Eye (tissue), 1 donor: ENCODE measurements at regions not wholly inside any gene's neighbourhood (a gene's known extent, or its start where the extent isn't known, plus 50 kb on each side); places are given as distances from the start of the nearest gene placed in this dataset.
"Not testable (repeated sequence)": the region's sequence is repeated elsewhere in the genome, so short reads cannot be mapped to it uniquely, and the experiment has no call there.

ENCODE experiments used
- DNase-seq: peaks from one replicate; pipeline ENCODE4 v3.0.0-alpha.2; 2015

DNA sequence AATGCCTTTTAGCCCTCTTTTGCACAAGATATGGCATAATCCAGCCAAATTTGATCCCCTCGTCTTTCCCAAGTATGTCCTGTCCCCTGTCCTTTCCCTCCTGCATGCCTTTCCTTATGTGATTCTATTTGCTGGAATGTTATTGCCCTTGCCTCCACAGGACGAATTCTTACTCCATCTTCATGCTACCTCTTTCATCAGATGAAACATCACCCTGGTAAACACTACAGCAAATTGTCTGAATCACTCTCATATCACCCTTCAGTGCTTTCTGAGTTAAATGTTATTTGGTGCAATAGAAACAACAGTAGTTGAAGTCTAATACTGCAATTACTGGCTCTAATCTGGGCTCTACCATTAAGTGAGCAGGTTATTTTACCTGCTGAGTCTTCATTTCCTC, 52.2 kb upstream of the FAT1 start:
- DNase-seq = no peak

DNA sequence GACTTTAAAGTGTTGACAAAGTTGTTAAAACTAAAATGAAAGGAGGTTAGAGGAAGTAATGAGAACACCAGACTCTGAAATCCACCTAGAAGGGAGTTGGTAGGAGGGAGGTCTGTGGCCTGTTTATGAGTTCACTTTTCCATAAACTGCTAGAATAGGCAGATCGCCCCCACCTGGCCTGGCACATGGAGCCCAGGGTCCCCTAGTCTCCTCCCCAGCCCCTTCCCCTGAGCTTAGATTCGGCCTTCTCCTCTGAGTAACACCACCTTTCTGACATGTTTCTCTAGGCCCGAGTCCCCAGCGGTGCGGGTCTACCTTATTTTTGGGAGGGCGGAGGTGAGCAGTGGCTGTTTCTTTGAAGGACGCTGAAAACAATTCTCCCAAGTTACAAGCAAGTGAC, 54.5 kb upstream of the FAT1 start:
- DNase-seq = no peak

DNA sequence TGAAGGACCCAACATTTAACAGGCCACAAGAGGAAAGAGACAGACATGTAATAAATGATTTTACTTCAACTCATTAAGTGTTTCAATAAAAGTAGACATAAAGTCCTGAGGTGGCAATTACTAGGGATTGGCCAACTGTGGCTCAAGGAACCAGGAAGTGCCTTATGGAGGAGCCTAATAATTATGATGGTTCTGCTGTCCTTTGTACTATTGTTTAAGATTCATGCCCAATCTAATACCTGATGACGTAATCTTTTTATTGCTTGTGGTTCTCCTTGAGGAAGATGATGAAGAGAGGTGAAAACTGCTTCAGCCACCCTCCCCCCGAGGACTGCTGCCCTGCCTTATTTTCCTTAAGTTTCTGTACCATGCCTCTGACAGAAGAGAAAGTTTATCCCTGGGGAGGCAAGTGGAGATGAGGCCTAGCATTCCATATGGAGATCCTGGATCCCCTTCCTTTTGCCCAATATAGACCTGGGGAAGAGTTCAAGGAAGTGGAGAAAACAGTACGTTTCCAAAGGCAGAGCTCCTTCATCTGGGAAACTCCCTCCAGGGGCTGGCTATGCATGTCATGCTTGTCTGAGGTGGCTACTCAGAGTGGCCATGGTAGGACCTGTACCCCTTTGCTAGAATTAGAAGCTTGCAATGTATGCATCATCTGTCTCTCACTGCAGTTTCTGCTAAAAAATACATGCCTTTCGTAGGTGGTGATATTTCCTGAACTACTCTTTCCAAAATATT, 56.8 kb upstream of the FAT1 start:
- DNase-seq = no peak

DNA sequence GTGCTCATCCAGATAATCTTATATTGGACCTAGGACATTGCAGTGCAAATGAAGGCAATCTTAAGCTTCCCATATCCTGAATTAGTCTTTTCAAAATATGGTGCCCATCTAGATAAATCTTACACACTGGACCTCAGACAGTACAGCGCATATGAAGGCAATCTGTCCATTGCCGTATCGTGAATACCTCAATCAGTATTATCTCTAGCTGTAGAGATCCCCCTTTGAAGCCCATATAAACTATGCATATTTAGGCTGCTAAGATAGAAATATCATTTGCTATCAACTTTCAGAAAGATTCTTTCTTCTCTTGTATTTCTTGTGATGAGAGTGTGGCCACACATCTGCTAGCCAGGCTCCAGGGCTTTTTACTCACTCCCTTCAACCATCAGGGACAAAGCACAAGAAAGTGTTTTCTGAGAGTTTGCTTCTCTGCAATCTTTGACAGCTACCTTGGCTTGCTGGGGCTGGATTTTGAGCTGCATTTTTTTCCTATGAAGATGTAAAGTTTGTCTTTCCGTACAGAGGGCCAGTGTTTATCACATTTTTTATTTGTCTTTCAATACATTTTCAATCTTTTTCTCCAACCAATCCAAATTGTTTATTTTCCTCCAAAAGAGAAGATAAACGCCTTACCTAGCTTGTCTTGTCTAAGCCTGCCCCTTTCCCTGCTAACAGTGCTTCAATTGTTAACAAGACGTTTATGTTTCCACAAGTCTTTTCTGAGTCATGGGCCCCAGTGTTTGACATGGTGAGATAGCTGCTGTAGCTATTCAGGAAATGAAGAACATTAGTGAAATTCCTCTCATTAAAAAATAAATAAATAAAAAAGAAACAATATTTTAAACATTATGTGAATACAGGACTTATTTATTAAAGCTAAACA, 57.6 kb upstream of the FAT1 start:
- peak; percentile 27 for DNase-seq

DNA sequence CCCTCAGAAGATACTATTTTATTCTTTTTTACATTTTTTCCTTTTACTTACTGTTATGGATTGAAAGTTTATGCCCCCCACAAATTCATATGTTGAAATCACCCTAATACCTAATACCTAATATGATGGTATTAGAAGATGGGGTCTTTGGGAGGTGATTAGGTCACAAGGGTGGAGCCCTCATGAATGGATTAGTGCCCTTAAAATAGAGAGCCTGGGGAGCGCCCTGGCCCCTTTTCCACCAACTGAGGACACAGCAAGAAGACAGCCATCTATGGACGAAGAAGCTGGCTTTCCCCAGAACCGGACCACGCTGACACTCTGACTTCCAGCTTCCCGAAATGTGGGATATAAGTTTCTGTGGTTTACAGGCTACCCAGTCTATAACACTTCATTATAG, 58.6 kb upstream of the FAT1 start:
- DNase-seq = no peak

DNA sequence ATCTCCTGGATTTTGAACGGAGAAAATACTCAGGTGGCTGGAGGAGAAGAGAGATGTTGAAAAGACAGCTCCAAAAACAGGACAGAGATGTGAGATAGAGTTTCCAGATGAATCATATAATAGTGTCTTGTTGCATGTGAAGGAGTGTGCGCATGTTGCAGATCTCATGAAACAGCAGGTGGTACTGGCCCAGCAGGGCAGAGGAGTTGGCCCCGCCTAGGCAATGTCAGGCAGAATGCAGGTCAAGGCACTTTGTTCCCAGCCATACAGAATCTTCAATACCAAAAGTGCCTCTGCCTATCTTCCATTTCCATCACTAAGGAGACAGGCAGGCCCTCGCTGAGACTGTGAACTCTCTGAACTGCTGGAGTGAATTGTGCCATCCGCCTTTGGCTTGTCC, 63.9 kb upstream of the FAT1 start:
- no peak for DNase-seq

DNA sequence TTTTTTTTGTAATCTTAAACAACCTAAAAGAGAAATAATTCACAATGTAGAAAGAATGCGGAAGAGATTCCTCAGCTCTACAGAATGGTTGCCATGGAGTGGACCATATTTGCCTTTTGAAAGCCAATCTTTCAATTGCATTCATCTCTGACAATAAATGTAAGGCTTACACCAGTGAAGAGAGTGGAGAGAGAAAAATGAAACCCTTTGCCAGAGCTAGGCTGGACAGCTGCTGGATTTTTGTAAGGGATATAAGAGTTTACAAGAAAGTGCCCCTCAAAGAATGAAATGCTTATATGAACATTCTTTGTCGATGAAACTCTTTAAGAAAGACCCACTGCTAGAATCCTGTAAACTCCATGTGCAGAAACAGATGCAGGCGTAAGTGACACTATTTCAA, 66.0 kb upstream of the FAT1 start:
- peak; percentile 17 for DNase-seq

DNA sequence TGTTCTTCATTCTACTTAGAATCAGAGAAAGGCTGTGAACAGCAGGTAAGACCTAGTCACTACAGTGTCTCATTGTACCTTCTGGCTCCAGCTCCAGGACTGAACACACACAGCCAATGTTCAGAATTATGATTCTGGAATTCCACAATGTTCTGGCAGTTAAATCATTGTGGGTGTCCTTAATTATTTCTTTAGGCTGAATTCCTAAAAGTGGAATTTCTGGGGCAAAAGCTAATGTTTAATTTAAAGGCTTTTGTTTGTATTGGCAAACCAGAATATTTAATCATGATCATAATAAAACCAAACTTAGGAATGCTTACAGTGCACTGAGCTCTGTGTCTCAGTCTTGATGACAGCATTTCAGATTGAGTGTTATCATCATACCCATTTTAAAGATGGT, 67.0 kb upstream of the FAT1 start:
- DNase-seq = no peak

DNA sequence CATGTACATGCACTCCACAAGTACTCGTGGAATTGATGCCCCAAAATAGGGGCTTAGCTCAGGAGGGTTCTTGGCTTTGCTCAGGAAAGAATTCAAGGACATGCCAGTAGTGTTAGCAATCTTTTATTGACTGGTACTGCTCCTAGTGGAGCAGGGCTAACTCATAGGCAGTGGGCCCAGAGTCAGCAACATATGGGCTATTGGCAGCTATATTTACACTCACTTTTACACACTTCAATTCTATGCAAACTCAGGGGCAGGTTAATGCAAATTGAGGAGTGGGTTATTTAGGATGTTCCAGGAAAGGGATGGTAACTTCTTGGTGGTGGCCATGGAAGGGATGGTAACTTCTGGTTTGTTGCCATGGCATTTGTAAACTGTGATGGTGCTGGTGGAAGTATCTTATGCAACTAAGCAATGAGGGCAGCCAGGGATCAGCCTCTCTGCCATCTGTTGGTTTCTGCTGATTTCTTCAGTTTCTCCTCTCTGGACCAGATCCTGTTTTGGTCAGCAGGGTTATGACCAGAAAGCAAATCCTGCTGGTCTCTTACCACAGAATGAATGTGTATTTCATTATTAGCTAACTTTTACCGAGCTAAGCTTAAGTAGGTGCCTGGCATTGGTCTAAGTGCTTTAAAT, 69.2 kb upstream of the FAT1 start:
- no peak for DNase-seq

DNA sequence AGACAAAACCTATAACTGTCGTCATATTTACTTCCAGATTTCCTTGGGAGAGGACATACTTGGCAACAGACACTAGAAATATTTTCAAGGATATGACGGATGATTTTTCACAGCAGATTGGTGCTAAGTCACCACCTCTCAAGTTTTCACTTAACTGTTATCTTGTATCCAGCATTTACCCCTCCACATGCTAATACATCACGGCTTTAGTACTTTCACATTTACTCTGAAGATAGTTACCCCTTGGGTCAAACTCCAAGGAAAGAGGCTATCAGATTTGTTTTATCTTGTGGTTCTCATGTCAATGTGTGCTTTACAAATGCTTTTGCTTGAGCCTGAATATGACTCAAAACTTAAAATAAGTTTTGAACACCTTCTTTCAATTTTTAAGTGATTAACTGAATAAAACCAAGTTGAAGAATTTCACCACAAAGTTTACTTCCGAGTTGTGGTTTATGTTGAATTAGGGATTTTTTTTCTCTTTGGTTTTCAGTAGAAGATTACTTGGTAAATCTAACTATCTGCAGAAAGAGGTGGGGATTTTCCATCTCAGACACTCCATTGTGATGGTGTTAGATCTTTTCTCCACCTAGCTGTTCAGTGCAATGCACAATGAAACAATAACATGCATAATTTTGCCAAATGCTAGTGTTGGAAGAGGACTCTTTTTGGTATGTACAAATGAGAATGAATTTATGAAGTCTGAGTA, 75.4 kb upstream of the FAT1 start:
- DNase-seq = no peak

DNA sequence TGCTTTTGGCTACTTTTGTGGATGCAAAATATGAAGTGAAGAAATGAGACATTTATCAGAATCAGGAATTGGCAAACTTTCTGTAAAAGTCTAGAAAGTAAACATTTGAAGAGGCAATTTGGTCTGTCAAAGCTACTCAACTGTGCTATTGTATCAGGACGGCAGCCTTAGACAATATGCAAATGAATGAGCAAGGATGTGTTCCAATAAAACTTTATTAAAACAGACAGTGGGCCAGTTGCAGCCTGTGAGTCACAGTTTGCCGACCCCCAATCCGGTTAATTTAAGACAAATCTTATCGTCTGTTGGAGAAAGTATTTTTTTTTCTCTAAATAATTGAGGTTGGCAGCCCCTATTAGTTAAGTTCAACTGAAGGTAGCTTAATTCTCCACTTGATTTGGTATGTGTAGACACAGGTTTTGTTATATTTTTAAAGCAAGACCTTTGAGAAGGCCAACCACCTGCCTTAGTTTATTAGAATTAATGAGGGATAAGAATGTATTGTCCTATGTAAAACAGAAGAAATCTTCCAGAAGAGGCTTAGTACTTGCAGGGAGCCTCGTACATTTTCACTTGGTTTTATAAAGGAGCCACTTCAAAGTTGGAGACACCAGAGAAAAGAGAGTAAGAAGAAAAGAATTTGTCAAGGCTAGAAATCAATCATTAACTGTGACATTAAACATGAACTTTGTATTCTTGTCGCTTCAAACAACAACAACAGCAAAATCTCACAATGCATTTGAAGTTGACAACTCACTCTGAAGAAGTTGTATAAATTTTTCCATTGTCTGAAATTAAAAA, 81.6 kb upstream of the FAT1 start:
- no peak for DNase-seq

DNA sequence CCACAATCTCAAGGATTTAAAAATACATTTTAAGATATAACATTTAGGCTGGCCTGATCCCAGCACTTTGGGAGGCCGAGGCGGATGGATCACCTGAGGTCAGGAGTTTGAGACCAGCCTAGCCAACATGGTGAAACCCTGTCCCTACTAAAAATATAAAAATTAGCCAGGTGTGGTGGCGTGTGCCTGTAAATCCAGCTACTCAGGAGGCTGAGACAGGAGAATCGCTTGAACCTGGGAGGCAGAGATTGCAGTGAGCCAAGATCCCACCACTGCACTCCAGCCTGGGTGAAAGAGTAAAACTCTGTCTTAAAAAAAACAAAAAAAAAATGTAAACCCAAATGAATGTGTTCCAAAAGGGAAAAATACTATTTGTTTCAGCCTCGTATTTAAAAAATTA, 82.3 kb upstream of the FAT1 start:
- not testable (repeated sequence) for DNase-seq

DNA sequence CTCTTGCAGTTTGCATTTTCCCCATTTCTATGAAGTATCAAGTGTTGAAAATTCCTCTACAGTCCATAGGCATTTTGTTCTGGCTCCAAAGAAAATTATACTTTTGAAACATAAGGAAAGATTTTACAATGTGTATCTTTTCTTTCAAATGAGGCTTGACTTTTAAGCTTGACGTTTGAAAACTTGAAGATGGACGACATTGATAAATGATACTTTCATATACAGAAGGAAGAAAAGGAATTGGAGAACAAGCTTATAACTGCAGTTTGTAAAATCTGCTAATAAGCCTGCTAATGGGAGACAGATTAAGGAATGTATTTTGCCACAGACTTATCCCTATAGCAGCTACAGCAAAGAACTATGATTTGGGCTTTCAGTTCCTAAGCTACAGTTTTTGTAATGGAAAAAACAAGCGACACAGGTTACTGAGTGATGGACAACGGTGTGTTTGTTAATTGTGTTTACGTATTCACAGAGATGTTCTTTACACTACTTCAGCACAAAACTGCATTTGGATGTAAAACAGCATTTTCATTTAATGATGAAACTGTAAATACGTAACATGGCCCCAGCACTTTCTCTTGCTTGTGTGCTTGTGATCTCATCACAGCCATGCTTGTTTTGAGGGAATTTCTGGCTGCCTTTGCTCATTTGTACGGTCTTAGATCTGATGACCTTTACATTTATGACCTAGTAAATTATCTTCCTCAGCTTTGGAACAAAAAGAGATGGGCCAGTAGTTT, 83.2 kb upstream of the FAT1 start:
- peak; percentile 57 for DNase-seq

DNA sequence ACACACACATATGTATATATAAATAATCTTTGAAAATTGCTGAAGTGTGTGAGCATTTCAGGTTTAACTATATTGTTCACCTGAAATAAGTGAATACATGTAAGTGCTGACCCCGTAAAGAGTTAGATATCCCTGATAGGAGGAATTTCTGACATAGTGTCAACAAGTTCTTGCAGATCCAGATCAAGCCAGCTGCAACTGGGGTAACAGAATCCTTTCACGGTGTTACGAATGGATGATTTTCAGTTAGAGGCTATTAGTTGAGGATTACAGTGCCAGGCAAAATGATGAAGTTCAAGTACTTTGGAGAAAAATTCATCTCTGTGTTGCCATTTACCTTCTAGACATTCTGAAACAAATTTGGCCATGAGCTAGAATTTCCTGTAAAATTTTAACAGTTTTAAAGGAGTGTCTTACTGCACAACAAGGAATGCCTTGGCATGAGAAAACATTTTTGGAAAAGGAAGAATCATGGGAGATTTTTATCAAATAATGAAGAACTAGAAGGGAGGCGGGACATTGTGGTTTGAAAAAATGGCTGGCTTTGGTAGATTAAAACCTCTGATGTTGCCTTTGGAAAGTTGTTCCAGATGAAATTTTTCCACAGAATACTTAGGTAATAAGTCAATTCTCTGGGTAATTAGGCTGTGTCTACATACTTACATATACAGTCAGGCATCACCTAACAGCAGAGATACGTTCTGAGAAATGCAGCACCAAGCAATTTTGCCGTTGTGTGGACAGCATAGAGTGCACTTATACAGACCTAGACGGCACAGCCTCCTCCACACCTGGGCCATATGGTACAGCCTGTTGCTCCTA, 84.4 kb upstream of the FAT1 start:
- DNase-seq = no peak

DNA sequence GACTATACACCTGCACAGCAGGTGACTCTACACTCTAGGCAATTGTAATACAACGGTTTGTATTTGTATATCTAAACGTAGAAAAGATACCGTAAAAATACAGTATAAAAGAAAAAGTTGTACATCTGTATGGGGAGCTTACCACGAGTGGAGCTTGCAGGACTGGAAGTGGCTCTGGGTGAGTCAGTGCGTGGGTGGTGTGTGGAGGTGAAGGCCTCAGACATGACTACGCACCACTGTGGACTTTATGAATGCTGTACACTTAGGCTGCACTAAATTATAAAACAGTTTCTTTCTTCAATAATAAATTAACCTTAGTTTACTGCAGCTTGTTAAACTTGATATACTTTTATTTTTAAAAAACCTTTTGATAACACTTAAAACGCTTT, 85.0 kb upstream of the FAT1 start:
- no peak for DNase-seq

DNA sequence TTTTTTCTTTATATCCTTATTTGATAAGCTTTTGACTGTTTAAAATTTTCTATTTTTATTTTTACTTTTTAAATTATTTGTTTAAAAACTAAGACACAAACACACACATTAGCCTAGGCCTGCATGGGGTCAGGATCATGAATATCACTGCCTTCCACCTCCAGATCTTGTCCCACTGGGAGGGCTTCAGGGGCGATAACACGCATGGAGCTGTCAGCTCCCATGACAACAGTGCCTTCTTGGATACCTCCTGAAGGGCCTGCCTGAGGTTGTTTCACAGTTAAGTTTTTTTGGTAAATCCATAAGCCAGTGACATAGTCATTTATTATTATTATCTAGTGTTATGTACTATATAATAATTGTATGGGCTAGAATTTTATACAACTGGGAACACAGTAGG, 85.4 kb upstream of the FAT1 start:
- no peak for DNase-seq

DNA sequence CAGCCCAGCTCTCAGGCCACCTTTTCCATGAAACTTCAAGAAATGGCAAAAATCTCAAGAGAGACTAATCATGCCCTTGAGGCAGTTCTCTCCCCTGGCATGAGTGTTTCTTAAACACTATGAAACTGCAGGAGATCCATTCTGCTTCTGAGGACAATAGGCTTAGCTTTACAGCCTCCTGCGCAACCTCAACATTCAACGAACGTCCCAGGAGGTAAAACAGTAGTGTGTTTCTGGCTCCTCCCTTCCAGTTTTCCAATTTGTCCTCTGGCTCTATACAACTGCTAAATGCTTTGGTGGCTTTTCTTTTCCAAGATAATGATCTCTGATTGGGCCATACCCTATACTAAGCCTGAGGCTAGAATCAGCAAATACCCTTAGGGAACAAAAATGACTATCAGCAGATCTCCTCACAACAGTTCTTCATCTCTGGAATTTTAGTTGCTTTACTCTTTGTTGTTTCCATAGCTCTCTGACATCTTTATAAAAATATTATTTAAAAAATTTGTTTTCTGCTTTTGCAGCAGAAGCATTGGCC, 87.0 kb upstream of the FAT1 start:
- no peak for DNase-seq

DNA sequence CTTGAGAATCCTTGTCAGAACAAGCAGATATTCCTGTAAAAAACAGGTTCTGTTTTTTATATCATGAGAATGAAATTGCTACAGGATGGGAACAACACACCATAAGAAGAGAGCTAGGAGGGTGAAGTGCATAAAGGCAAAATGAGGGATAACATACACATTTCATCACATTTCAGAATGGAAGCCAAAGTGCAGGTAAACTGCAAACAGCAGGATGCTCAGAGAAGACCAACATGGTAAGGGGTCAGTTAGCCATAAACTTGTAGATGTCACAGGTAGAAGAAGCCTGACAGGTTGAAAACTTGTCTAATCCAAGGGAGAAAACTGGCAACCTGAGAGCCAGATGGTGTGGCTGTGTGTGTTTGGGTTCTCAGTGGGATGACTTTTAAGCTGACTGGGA, 88.9 kb upstream of the FAT1 start:
- DNase-seq = no peak

DNA sequence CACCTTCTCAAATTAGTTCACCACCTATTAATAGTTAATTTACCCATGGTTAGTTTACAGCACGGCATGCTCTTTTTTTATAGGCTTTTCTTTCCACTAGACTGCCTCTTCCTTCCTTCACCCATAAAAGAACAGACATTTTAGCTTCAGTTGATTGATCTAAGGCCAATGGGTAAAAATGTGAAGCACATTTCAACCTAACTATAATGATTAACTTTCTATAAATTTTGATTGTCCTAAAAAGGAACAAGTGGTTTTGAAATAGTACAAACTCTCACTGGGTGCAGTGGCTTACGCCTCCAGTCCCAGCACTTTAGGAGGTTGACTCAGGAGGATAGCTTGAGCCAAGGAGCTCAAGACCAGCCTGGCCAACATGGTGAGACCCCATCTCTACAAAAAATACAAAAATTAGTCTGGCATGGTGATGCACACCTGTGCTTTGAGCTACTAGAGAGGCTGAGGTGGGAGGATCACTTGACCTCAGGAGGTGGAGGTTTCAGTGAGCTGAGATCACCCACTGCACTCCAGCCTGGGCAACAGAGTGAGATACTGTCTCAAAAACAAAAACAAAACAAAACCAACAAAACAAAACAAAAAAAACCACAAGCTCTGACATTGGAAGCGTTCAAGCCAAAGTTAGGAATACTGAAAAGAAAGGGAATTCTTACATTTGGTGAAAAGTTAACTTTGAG, 89.9 kb upstream of the FAT1 start:
- DNase-seq = no peak

DNA sequence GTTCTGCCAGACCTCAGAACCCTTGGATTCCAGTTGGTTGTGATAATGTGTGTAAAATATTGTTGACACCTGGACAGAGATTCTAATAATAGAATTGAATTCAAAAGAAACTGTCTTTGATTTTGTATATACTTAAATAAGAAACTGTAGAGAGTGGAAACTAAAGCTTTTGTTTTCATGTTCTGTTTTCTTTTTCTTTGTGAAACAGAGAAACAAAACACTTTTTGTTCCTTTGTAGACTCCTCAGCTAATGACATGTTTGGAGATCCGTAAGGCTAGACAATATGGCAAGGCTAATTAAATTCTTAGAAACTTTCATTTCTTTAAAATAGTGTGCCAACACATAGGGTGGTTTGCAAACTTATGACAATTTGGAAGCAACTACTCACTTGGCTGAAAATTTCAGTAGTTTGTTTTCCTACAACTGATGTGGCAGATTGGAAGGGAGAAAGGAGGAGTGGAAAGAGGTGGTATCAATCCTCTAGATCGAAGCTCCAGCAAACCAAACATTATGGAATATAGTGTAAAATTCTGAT, 90.9 kb upstream of the FAT1 start:
- DNase-seq = no peak
